ENCODE measurements at regions not wholly inside any gene's neighbourhood (a gene's known extent, or its start where the extent isn't known, plus 50 kb on each side); places are given as distances from the start of the nearest gene placed in this dataset.
"Not testable (repeated sequence)": the region's sequence is repeated elsewhere in the genome, so short reads cannot be mapped to it uniquely, and the experiment has no call there.

- POLR2A ChIA-PET; H3K27me3 Mint-ChIP-seq; DNase-seq; H3K27ac Mint-ChIP-seq; H3K4me3 Mint-ChIP-seq; H3K9me3 Mint-ChIP-seq; H3K36me3 Mint-ChIP-seq (ENCODE audit: low read depth); CTCF ChIA-PET; H3K4me1 Mint-ChIP-seq: not testable (repeated sequence)
Measured at GRCh38 chr7:49507206-49507605, 266.2 kb upstream of the VWC2 start.

- ChIA-PET POLR2A (no interaction called here), CTCF (no interaction called here)
- Mint-ChIP-seq H3K27me3 (no peaks in the 10 kb centered on the region), H3K27ac (no peak overlapping the region), H3K36me3 (ENCODE audit: low read depth) (no peaks in the 10 kb centered on the region), H3K4me1 (no peaks in the 10 kb centered on the region), H3K4me3 (no peak overlapping the region), H3K9me3 (no peaks in the 10 kb centered on the region)
- DNase-seq, result no peak
Measured at GRCh38 chr7:49513911-49514310, 259.5 kb upstream of the VWC2 start.

- no peak overlapping the region for H3K4me3 Mint-ChIP-seq
- no peaks in the 10 kb centered on the region for H3K27me3 Mint-ChIP-seq
- H3K4me1 Mint-ChIP-seq, result no peaks in the 10 kb centered on the region
Measured at GRCh38 chr7:49520951-49521350, 252.5 kb upstream of the VWC2 start.

GRCh38 chr7:49522111-49522510, 251.3 kb upstream of the VWC2 start:
- H3K9me3 Mint-ChIP-seq, result peaks cover 7% of the 10 kb centered on the region
- no peaks in the 10 kb centered on the region for H3K4me1 Mint-ChIP-seq
- no peak for DNase-seq
- CTCF ChIA-PET, result no interaction called here
- H3K36me3 Mint-ChIP-seq (ENCODE audit: low read depth), result no peaks in the 10 kb centered on the region
- H3K27me3 Mint-ChIP-seq, result no peaks in the 10 kb centered on the region
- no peak overlapping the region for H3K27ac Mint-ChIP-seq
- H3K4me3 Mint-ChIP-seq, result no peak overlapping the region
- POLR2A ChIA-PET, result no interaction called here

More at GRCh38 chr7:49520951-49521350, 252.5 kb upstream of the VWC2 start:
- CTCF ChIA-PET, result no interaction called here
- POLR2A ChIA-PET, result no interaction called here
- DNase-seq, result no peak
- H3K9me3 Mint-ChIP-seq, result peaks cover 7% of the 10 kb centered on the region
- no peak overlapping the region for H3K27ac Mint-ChIP-seq
- no peaks in the 10 kb centered on the region for H3K36me3 Mint-ChIP-seq (ENCODE audit: low read depth)

- CTCF ChIA-PET, result no interaction called here
- no peaks in the 10 kb centered on the region for H3K36me3 Mint-ChIP-seq (ENCODE audit: low read depth)
- H3K9me3 Mint-ChIP-seq, result peaks cover 7% of the 10 kb centered on the region
- no peak for DNase-seq
- no peak overlapping the region for H3K27ac Mint-ChIP-seq
- no peak overlapping the region for H3K4me3 Mint-ChIP-seq
- POLR2A ChIA-PET, result no interaction called here
- H3K4me1 Mint-ChIP-seq, result no peaks in the 10 kb centered on the region
- H3K27me3 Mint-ChIP-seq, result no peaks in the 10 kb centered on the region
Measured at GRCh38 chr7:49523870-49524269, 249.6 kb upstream of the VWC2 start.

GRCh38 chr7:49527182-49527581, 246.3 kb upstream of the VWC2 start:
- Mint-ChIP-seq H3K27ac (no peak overlapping the region), H3K27me3 (no peaks in the 10 kb centered on the region), H3K4me3 (no peak overlapping the region), H3K9me3 (no peaks in the 10 kb centered on the region), H3K4me1 (no peaks in the 10 kb centered on the region), H3K36me3 (ENCODE audit: low read depth) (no peaks in the 10 kb centered on the region)
- DNase-seq, result no peak
- ChIA-PET CTCF (no interaction called here), POLR2A (no interaction called here)

- Mint-ChIP-seq H3K4me1 (no peaks in the 10 kb centered on the region), H3K27me3 (no peaks in the 10 kb centered on the region), H3K4me3 (no peak overlapping the region), H3K9me3 (peaks cover 2% of the 10 kb centered on the region), H3K36me3 (ENCODE audit: low read depth) (no peaks in the 10 kb centered on the region), H3K27ac (no peak overlapping the region)
- POLR2A ChIA-PET, result no interaction called here
- DNase-seq, result no peak
- CTCF ChIA-PET, result no interaction called here
Measured at GRCh38 chr7:49530481-49530880, 243.0 kb upstream of the VWC2 start.

- H3K4me3 Mint-ChIP-seq, result no peak overlapping the region
- H3K4me1 Mint-ChIP-seq, result no peaks in the 10 kb centered on the region
- H3K27ac Mint-ChIP-seq, result no peak overlapping the region
Measured at GRCh38 chr7:49563693-49564378, 209.6 kb upstream of the VWC2 start.

GRCh38 chr7:49564379-49564714, 209.1 kb upstream of the VWC2 start:
- Mint-ChIP-seq H3K4me1 (no peaks in the 10 kb centered on the region), H3K36me3 (ENCODE audit: low read depth) (no peaks in the 10 kb centered on the region), H3K27me3 (no peaks in the 10 kb centered on the region), H3K4me3 (no peak overlapping the region), H3K9me3 (peaks cover 10% of the 10 kb centered on the region), H3K27ac (no peak overlapping the region)
- ChIA-PET CTCF (no interaction called here), POLR2A (no interaction called here)
- DNase-seq, result no peak

More at GRCh38 chr7:49563693-49564378, 209.6 kb upstream of the VWC2 start:
- ChIA-PET CTCF (no interaction called here), POLR2A (no interaction called here)
- Mint-ChIP-seq H3K36me3 (ENCODE audit: low read depth) (no peaks in the 10 kb centered on the region), H3K9me3 (peaks cover 10% of the 10 kb centered on the region), H3K27me3 (no peaks in the 10 kb centered on the region)
- no peak for DNase-seq

- Mint-ChIP-seq H3K27me3 (no peaks in the 10 kb centered on the region), H3K27ac (no peak overlapping the region), H3K36me3 (ENCODE audit: low read depth) (no peaks in the 10 kb centered on the region), H3K4me3 (no peak overlapping the region), H3K9me3 (peaks cover 4% of the 10 kb centered on the region), H3K4me1 (no peaks in the 10 kb centered on the region)
- ChIA-PET CTCF (no interaction called here), POLR2A (no interaction called here)
- no peak for DNase-seq
Measured at GRCh38 chr7:49577576-49577975, 195.9 kb upstream of the VWC2 start.

GRCh38 chr7:49579408-49579807, 194.0 kb upstream of the VWC2 start:
- CTCF ChIA-PET, result no interaction called here
- POLR2A ChIA-PET, result no interaction called here
- Mint-ChIP-seq H3K27me3 (no peaks in the 10 kb centered on the region), H3K27ac (no peak overlapping the region), H3K4me1 (no peaks in the 10 kb centered on the region), H3K36me3 (ENCODE audit: low read depth) (no peaks in the 10 kb centered on the region), H3K4me3 (no peak overlapping the region), H3K9me3 (peaks cover 4% of the 10 kb centered on the region)
- DNase-seq, result no peak

GRCh38 chr7:49580000-49580399, 193.4 kb upstream of the VWC2 start:
- no peak overlapping the region for H3K4me3 Mint-ChIP-seq
- H3K36me3 Mint-ChIP-seq (ENCODE audit: low read depth), result no peaks in the 10 kb centered on the region
- no peaks in the 10 kb centered on the region for H3K27me3 Mint-ChIP-seq
- no peak overlapping the region for H3K27ac Mint-ChIP-seq
- no peaks in the 10 kb centered on the region for H3K4me1 Mint-ChIP-seq
- H3K9me3 Mint-ChIP-seq, result peaks cover 4% of the 10 kb centered on the region
- DNase-seq, result no peak
- ChIA-PET CTCF (no interaction called here), POLR2A (no interaction called here)

- POLR2A ChIA-PET, result no interaction called here
- CTCF ChIA-PET, result no interaction called here
- H3K4me1 Mint-ChIP-seq, result no peaks in the 10 kb centered on the region
- no peak for DNase-seq
- peaks cover 4% of the 10 kb centered on the region for H3K9me3 Mint-ChIP-seq
- no peak overlapping the region for H3K27ac Mint-ChIP-seq
- no peaks in the 10 kb centered on the region for H3K27me3 Mint-ChIP-seq
- H3K4me3 Mint-ChIP-seq, result no peak overlapping the region
- no peaks in the 10 kb centered on the region for H3K36me3 Mint-ChIP-seq (ENCODE audit: low read depth)
Measured at GRCh38 chr7:49580761-49581160, 192.7 kb upstream of the VWC2 start.

GRCh38 chr7:49583440-49583839, 190.0 kb upstream of the VWC2 start:
- Mint-ChIP-seq H3K4me1 (no peaks in the 10 kb centered on the region), H3K27ac (no peak overlapping the region), H3K27me3 (no peaks in the 10 kb centered on the region), H3K4me3 (no peak overlapping the region), H3K36me3 (ENCODE audit: low read depth) (no peaks in the 10 kb centered on the region), H3K9me3 (peaks cover 2% of the 10 kb centered on the region)
- ChIA-PET POLR2A (no interaction called here), CTCF (no interaction called here)
- no peak for DNase-seq

All from activated CD4-positive, alpha-beta memory T cell treated with anti-CD3 and anti-CD28 coated beads, Interleukin-2, amount 10 ng/mL, durations not matched to agents 7 days and 5 days (primary cell).